ENCODE measurements at regions not wholly inside any gene's neighbourhood (a gene's known extent, or its start where the extent isn't known, plus 50 kb on each side); places are given as distances from the start of the nearest gene placed in this dataset.

- no peak for DNase-seq (ENCODE audit: low read depth in 2 of 2)
Measured at GRCh38 chr2:41395692-41396091, 652.1 kb upstream of the PKDCC start.

GRCh38 chr2:41399437-41400087, 648.3 kb upstream of the PKDCC start:
- no peak for DNase-seq (ENCODE audit: low read depth in 2 of 2)

DNA sequence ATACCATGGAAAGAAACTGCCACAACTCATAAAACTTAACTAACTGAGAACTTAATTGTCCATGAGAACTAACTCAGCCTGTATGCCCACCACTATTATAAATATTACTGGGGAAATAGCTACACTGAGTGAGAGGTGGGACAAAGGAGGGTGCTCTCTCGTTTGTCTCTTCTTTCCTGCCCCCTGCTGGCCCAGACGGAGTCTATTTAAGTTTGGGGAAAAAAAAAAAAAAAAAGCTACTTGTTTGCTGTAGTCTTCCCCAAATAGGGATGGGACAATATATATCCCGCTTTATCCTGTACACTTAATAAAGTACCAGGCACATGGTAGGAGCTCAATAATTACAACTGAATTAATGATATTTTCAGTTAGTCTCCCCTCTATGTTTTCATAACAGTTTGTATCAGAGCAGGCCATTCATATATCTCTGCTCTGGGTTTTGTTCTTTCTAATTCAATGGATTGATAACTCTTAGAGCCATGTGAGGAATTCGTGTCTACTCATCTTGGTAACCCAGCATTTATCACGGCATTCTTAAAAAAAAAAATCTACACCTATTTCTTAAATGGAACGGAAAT, 647.6 kb upstream of the PKDCC start:
- DNase-seq (ENCODE audit: low read depth in 2 of 2) = no peak

GRCh38 chr2:41405441-41405840, 642.4 kb upstream of the PKDCC start:
- DNase-seq (ENCODE audit: low read depth in 2 of 2) = no peak

DNA sequence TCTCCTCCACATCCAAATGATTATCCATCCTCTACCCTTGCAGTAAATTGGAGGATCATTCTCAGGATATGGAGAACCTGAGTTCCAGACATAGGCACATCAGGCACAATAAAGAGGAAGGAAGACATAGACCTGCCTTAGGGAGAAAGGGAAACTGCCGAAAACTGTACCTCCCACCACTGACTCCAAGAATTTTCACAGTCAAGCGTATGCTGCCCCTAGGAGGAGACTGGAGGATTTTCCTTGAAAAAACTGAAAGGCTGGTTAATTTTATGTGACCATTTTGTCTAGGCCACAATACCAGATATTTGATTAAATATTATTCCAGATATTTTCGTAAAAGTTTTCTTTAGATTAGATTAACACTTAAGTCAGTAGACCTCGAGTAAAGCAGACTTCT, 638.5 kb upstream of the PKDCC start:
- DNase-seq (ENCODE audit: low read depth in 2 of 2) = no peak

- DNase-seq (ENCODE audit: low read depth in 2 of 2) = no peak
Measured at GRCh38 chr2:41410011-41410410, 637.8 kb upstream of the PKDCC start.

GRCh38 chr2:41413813-41414485, 633.9 kb upstream of the PKDCC start:
- DNase-seq (ENCODE audit: low read depth in 2 of 2) = no peak

DNA sequence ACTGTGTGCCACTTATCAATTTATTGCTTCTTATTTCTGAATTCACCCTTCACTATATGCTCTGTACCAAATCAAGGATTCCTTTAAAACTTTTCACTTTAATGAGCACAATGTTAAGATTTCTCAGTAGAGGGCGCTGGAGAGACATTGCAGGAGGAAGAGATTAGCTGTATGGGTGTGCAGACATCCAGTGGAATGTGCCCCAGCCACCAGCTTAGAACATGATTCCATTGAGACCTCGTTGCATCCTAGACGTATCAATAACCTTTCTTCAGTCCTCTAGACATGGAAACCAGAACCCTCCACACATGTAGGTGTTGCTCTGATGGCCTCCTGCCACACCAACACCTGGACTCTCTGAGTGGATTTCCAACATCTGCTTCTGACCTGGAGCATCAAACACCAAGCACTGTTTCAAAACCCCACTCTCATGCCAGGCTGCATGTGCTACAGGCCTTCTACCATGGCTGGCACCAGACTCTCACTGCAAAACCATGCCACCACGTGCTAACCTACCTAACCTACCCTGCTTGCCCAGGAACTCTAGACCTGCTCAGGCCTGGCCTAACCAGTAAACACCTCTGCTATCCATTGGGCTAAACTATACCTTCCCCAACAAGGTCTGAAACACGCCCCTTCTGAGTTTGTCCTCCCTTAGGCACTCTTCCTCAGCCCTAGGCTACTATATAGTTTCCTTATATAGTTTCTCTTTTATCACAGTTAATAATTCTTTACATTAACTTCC, 633.2 kb upstream of the PKDCC start:
- no peak for DNase-seq (ENCODE audit: low read depth in 2 of 2)

DNA sequence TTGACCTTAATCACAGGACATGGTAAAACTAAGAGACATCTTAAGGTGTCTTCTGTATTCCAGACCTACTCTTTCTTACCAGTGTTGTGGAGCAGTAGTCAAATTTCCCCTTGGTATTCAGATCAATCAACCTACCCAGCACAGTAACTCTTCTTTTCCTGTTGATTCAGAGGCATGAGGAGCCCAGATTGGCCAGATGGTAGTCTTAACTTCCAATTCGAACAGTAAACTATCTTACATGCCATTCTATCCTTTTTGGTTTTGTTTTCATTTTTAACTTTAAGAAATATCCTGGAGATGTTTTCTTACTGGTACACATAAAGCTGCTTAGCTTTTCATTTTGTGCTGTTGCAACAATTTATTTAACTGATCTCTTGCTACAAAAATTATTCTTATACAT, 630.3 kb upstream of the PKDCC start:
- no peak for DNase-seq (ENCODE audit: low read depth in 2 of 2)

DNA sequence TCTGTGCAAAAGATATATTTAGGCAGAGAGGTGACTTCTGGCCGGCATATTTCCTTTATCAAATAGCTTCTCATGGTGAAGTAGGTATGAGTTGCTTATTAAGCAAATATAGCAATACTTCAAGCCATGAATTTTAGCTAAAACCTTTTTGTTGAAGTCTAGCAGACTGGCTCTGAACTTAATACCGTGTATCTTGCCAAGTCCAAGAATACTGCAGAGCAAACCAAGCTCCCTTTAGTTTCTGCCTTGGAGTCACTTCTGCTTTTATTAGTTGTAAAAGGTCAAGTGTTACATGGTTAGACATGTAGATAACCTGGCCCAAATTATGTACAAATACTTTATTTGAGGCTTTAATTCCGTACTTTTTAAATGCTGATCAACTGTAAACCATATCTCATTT, 627.6 kb upstream of the PKDCC start:
- DNase-seq (ENCODE audit: low read depth in 2 of 2) = no peak

GRCh38 chr2:41420872-41421271, 626.9 kb upstream of the PKDCC start:
- DNase-seq (ENCODE audit: low read depth in 2 of 2) = no peak

GRCh38 chr2:41431756-41432155, 616.1 kb upstream of the PKDCC start:
- DNase-seq (ENCODE audit: low read depth in 2 of 2) = no peak

DNA sequence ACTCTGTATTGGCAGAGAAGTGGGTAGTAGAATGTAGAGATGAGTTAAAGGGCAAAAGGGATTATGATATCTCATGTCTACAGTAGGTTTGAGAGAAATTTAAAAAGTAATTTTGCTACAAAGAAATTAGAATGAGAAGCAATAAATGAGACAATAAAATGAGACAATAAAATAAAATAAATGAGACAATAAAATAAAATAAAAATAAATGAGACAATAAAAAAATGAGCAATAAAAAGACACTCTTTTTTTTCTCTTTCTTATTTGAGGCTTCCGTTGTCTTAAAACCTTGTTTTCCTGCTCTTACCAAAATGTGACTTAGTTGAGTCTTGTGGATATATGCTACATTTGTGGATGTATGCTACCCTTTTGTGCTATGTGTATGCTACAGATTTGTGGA, 615.4 kb upstream of the PKDCC start:
- DNase-seq (ENCODE audit: low read depth in 2 of 2) = no peak

DNA sequence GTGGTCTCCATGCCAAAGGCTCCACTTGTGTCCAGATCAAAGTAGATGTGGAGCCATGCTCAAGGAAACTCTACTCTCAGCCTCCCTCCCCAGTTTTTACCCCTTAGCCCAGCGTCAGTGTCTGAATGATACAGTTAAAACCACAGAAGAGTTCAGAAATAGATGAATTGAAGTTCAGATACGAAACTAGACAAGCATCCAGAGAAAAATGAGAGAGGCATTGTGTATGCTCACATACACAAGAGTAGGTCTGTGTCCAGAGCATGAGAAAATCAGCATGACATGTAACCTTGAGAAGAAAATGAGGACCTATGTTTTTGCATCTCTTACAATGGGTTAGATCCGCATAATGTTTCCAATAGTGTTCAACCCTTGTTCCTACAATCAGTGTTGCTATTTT, 612.8 kb upstream of the PKDCC start:
- DNase-seq (ENCODE audit: low read depth in 2 of 2) = no peak

DNA sequence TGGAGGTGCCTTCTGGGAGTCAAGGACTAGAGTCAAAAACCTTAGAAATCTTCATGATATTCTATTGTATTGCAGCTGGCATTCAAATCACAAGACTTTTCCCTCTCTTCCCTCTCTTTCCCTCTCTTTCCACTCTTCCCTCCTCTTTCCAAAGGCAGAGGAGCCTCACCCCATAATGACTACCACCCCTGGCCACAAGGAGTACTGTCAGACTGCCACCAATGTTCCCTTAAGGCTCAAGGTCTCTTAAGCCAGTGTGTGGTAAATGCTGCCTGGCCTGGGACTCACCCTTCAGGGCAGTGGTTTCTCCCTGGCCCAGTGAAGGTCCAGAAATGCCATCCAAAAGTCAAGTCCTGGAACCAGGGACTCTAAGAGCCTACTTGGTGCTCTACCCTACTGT, 605.9 kb upstream of the PKDCC start:
- no peak for DNase-seq (ENCODE audit: low read depth in 2 of 2)

DNA sequence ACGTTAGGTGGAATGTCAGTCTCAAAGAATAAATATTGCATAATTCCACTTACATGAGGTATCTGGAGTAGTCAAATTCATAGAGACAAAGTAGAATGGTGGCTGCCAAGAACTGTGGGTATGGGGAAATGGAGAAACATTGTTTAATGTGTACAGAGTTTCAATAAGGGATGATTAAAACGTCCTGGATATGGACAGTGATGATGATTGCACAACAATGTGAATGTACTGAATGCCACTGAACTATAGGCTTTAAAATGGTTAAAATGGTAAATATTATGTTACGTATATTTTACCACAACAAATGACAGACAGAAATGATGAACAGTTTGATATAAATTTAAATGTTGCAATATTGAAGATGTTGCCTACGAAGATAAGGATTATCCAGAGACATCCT, 602.0 kb upstream of the PKDCC start:
- no peak for DNase-seq (ENCODE audit: low read depth in 2 of 2)

DNA sequence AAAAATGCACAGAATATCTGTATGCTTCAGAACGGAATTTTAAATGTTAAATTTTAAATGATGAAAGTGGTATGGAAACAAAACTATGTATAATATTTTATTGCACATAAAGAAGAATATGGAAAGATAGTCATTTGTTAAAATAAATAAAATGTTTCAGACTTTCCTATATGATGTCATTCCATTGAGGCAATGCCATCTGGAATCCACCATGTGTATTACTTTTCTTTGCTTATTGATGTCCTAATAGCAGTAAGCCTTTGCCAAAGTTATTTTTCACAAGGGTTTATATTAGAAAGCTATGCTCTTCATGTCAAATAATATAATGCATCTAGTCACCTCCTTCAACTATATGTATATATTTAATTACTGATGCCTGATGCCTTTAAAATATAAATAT, 601.6 kb upstream of the PKDCC start:
- no peak for DNase-seq (ENCODE audit: low read depth in 2 of 2)

GRCh38 chr2:41448221-41448620, 599.6 kb upstream of the PKDCC start:
- DNase-seq (ENCODE audit: low read depth in 2 of 2) = no peak

- DNase-seq (ENCODE audit: low read depth in 2 of 2) = no peak
Measured at GRCh38 chr2:41457026-41457425, 590.8 kb upstream of the PKDCC start.

DNA sequence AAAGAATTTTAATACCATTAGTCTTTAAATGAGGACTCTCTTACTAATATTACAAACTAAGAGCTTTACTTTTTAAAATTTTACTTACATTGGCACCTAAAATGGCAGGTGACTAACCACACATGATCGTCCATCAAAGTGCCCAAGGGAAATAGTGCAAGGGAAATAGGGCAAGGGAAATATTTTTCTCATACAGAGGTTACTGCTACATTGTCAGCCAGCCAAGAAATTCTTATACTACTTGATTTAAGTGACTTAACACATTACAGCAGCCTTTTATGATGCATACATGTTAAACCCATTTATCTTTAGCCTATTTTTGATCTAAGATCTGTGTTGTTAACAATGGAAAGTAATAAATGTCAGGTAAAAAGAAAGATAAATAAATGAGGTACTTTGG, 587.2 kb upstream of the PKDCC start:
- DNase-seq (ENCODE audit: low read depth in 2 of 2) = no peak

- DNase-seq (ENCODE audit: low read depth in 2 of 2) = no peak
Measured at GRCh38 chr2:41464395-41464794, 583.4 kb upstream of the PKDCC start.

DNA sequence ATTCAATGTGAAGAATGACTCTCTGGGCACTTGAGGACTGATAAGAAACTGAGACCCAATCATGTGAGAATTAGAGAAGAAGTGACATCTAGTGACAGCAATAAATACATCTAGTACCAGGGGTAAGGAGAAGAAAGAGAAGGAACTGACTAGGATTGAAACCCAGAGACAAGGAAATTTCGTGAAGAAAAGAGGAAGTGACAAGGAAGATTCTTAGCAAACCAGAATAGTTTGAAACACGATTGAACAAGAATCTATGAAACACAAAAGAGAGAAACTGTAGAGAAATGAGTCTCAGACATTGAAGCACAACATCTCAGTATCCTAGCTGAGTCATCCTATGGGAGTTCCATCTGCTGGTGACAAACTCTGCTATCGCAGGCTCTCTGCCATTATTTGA, 571.9 kb upstream of the PKDCC start:
- no peak for DNase-seq (ENCODE audit: low read depth in 2 of 2)

GRCh38 chr2:41482659-41483058, 565.2 kb upstream of the PKDCC start:
- no peak for DNase-seq (ENCODE audit: low read depth in 2 of 2)
